GM19467 (cell line): ENCODE measurements at regions not wholly inside any gene's neighbourhood (a gene's known extent, or its start where the extent isn't known, plus 50 kb on each side); places are given as distances from the start of the nearest gene placed in this dataset.
"Not testable (repeated sequence)": the region's sequence is repeated elsewhere in the genome, so short reads cannot be mapped to it uniquely, and the experiment has no call there.

ENCODE experiments used
- ATAC-seq: cut with Tn5 transposase; IDR thresholded peaks from one replicate; pipeline ENCODE4 v1.9.1; 2021; ENCODE audit warnings: mild to moderate bottlenecking, moderate library complexity; ENCODE audit not compliant: unreplicated experiment

- not testable (repeated sequence) for ATAC-seq
Measured at GRCh38 chr6:158886346-158886977, 67.3 kb upstream of the EZR start.

- ATAC-seq: not testable (repeated sequence)
Measured at GRCh38 chr6:158881884-158882283, 62.7 kb upstream of the EZR start.

GRCh38 chr6:158881276-158881675 lies 62.1 kb upstream of the EZR start:
- ATAC-seq: not testable (repeated sequence)

GRCh38 chr6:158879180-158879579 lies 60.0 kb upstream of the EZR start:
- no peak for ATAC-seq

- ATAC-seq: no peak
Measured at GRCh38 chr6:158877716-158878115, 58.5 kb upstream of the EZR start.

- no peak for ATAC-seq
Measured at GRCh38 chr6:158876886-158877285, 57.7 kb upstream of the EZR start.

- ATAC-seq: no peak
Measured at GRCh38 chr6:158870649-158870957, 51.4 kb upstream of the EZR start.

- peak; percentile 94 for ATAC-seq
Measured at GRCh38 chr6:158869826-158870648, 50.9 kb upstream of the EZR start.

GRCh38 chr6:158868890-158869825 lies 50.0 kb upstream of the EZR start:
- ATAC-seq: peak; percentile 26
